Ascending aorta (tissue), 2 donors: ENCODE measurements at regions not wholly inside any gene's neighbourhood (a gene's known extent, or its start where the extent isn't known, plus 50 kb on each side); places are given as distances from the start of the nearest gene placed in this dataset.
"Not testable (repeated sequence)": the region's sequence is repeated elsewhere in the genome, so short reads cannot be mapped to it uniquely, and the experiment has no call there.

Experiments
- DNase-seq, 2 donors: peaks; one replicate each; pipeline ENCODE4 v3.0.0-alpha.2; 2019; ENCODE audit warnings: low spot score in 2 of 2
- H3K27ac ChIP-seq, 2 donors: fragments of 200-600 bp; sonication (generic); one replicate each; pipeline ENCODE4 v1.5.1; 2016 to 2017; ENCODE audit warnings: mild to moderate bottlenecking in 1 of 2
- H3K27me3 ChIP-seq: fragments of 200-600 bp; sonication (generic); one replicate; pipeline ENCODE4 v1.5.1; 2017
- H3K36me3 ChIP-seq, 2 donors: fragments of 200-600 bp; sonication (generic); one replicate each; pipeline ENCODE4 v1.5.1; 2016
- H3K4me1 ChIP-seq, 2 donors: fragments of 200-600 bp; sonication (generic); one replicate each; pipeline ENCODE4 v1.5.1; 2016 to 2017; ENCODE audit warnings: mild to moderate bottlenecking in 1 of 2
- H3K4me3 ChIP-seq, 2 donors: fragments of 200-600 bp; sonication (generic); one replicate each; pipeline ENCODE4 v1.5.1; 2016 to 2017; ENCODE audit warnings: mild to moderate bottlenecking in 1 of 2
- H3K9me3 ChIP-seq, 2 donors: fragments of 200-600 bp; sonication (generic); one replicate each; pipeline ENCODE4 v1.5.1; 2016
- CTCF ChIP-seq, 3 experiments: fragments of 200-600 bp in 2 of 3; fragments of 450-650 bp in 1 of 3; sonication (generic) in 2 of 3; IDR thresholded peaks; one replicate each; pipeline ENCODE4 v1.5.1; 2016 to 2019; ENCODE audit warnings: antibody characterized with exemption in 3 of 3, mild to moderate bottlenecking in 1 of 3, moderate library complexity in 1 of 3
- intact Hi-C: fragments of 100-400 bp; cut with DNase I; formaldehyde crosslinking; loops from one replicate; pipeline ENCODE4 v1.15.1; 2023

GRCh38 chr22:11629661-11630385, 3898.2 kb upstream of the OR11H1 start:
- Histone ChIP-seq H3K27me3 (no peaks in the 10 kb centered on the region), H3K27ac (no peak overlapping the region), H3K36me3 (no peaks in the 10 kb centered on the region), H3K9me3 (peaks cover 9 to 39% of the 10 kb centered on the region in 2 donors), H3K4me1 (no peaks in the 10 kb centered on the region), H3K4me3 (no peak overlapping the region)
- intact Hi-C loops, result no loop called here
- no peak for DNase-seq
- TF ChIP-seq CTCF (IDR thresholded peaks at IDR 0.05), result no peak

GRCh38 chr22:11630386-11631084, 3897.5 kb upstream of the OR11H1 start:
- intact Hi-C loops, H3K4me1 ChIP-seq, H3K27me3 ChIP-seq, DNase-seq, H3K4me3 ChIP-seq, H3K36me3 ChIP-seq, H3K27ac ChIP-seq: not testable (repeated sequence)
- H3K9me3 ChIP-seq, result peaks cover 9 to 39% of the 10 kb centered on the region in 2 donors
